Progenitor cell of endocrine pancreas (in vitro differentiated cells): ENCODE measurements at regions not wholly inside any gene's neighbourhood (a gene's known extent, or its start where the extent isn't known, plus 50 kb on each side); places are given as distances from the start of the nearest gene placed in this dataset.

ENCODE experiments used
- DNase-seq: peaks from one replicate; pipeline ENCODE4 v3.0.0; 2021; ENCODE audit warnings: low spot score; ENCODE audit not compliant: unreplicated experiment
- H3K27ac Mint-ChIP-seq: 2 replicates; pipeline ENCODE4 v1.8.0; 2021; ENCODE audit warnings: mild to moderate bottlenecking, moderate library complexity, mixed read lengths
- H3K27me3 Mint-ChIP-seq: 2 replicates; pipeline ENCODE4 v1.8.0; 2021; ENCODE audit warnings: mixed read lengths
- H3K36me3 Mint-ChIP-seq: 2 replicates; pipeline ENCODE4 v1.8.0; 2022; ENCODE audit warnings: mixed read lengths; ENCODE audit not compliant: insufficient read depth
- H3K4me1 Mint-ChIP-seq: 2 replicates; pipeline ENCODE4 v1.8.0; 2021; ENCODE audit warnings: low read depth, mixed read lengths
- H3K4me3 Mint-ChIP-seq: 2 replicates; pipeline ENCODE4 v1.8.0; 2021; ENCODE audit warnings: low read depth, mild to moderate bottlenecking, moderate library complexity, mixed read lengths
- H3K9me3 Mint-ChIP-seq: 2 replicates; pipeline ENCODE4 v1.8.0; 2021; ENCODE audit warnings: low read depth, mixed read lengths
- TF ChIP-seq, protein P1 (sequence below): fragments of 200-600 bp; sonication (generic); IDR thresholded peaks from one replicate; pipeline ENCODE4 v1.5.0; 2021; ENCODE audit warnings: antibody characterized with exemption, mild to moderate bottlenecking; ENCODE audit not compliant: unreplicated experiment

DNA sequence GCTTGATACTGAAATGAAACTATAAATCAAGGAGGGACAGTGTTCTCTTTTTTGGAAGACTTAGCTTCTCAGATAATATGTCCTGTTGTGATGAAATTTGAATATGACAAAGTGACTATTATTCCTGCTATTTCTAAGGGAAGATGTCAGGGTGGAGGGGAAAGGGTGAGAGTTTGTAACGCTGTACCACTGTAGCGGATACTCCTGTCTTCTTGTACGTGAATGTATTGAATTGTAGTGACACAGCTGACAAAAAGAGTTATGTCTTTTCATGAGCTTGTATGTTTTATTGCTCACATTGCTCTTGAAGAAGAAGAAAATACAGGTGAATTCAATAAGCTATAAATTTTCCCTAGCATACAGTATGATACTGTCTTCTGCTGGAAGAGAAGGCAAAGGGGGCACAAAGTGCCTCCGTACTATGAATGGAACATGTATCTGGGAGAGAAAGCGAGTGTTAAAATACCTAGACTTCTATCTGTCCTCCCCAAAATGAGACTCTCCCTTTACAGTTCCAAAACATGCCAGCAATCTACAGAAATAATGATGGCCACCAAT lies 538.5 kb upstream of the LRRC4C start:
- no peak overlapping the region for H3K27ac Mint-ChIP-seq
- TF ChIP-seq, protein P1, sequence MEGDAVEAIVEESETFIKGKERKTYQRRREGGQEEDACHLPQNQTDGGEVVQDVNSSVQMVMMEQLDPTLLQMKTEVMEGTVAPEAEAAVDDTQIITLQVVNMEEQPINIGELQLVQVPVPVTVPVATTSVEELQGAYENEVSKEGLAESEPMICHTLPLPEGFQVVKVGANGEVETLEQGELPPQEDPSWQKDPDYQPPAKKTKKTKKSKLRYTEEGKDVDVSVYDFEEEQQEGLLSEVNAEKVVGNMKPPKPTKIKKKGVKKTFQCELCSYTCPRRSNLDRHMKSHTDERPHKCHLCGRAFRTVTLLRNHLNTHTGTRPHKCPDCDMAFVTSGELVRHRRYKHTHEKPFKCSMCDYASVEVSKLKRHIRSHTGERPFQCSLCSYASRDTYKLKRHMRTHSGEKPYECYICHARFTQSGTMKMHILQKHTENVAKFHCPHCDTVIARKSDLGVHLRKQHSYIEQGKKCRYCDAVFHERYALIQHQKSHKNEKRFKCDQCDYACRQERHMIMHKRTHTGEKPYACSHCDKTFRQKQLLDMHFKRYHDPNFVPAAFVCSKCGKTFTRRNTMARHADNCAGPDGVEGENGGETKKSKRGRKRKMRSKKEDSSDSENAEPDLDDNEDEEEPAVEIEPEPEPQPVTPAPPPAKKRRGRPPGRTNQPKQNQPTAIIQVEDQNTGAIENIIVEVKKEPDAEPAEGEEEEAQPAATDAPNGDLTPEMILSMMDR: no peak

DNA sequence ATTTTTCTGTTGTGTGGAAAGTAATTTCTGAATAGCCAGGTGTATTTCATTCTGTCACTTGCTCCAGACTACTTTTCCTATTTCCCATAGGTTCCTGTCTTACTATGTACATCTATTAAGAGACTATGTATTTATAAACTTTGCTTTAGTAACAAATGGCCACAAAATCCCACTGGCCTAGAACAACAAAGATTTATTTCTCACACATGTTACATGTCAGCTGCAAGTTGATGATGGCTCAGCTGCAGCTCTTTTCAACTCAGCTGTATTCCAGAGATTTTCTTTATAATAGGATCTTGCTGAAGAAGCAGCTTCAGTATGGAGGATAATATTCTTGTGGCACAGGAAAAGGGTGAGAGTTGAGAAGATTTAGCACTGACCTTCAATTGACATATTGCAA lies 539.6 kb upstream of the LRRC4C start:
- TF ChIP-seq, protein P1: no peak
- H3K27ac Mint-ChIP-seq: no peak overlapping the region
- no peaks in the 10 kb centered on the region for H3K9me3 Mint-ChIP-seq
- no peaks in the 10 kb centered on the region for H3K36me3 Mint-ChIP-seq
- no peak for DNase-seq
- no peaks in the 10 kb centered on the region for H3K4me1 Mint-ChIP-seq
- no peaks in the 10 kb centered on the region for H3K27me3 Mint-ChIP-seq
- no peak overlapping the region for H3K4me3 Mint-ChIP-seq

More for the DNA sequence above, 538.5 kb upstream of the LRRC4C start:
- Mint-ChIP-seq H3K4me1 (no peaks in the 10 kb centered on the region), H3K9me3 (no peaks in the 10 kb centered on the region), H3K4me3 (no peak overlapping the region), H3K36me3 (no peaks in the 10 kb centered on the region), H3K27me3 (no peaks in the 10 kb centered on the region)
- DNase-seq: no peak

DNA sequence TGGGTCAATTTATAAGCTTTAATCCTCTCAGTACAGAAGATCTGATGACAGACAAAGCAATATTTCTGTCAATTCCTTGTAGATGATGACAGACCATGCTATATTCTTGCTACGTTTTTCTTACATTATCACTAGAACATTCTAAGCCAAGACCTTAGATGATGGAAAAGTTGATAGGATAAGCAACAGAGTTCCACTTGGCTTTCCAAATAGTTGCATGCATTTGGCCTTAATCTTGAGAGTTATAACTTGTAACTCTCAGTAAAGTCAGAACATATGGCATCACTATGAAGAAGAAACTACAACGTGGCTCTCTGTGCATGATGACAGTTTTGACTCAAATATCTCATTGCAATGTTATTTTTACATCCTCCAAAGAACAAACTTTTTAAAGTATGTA lies 544.3 kb upstream of the LRRC4C start:
- H3K4me1 Mint-ChIP-seq: peaks cover 1% of the 10 kb centered on the region
- no peak overlapping the region for H3K4me3 Mint-ChIP-seq
- no peaks in the 10 kb centered on the region for H3K36me3 Mint-ChIP-seq
- DNase-seq: no peak
- H3K9me3 Mint-ChIP-seq: no peaks in the 10 kb centered on the region
- H3K27ac Mint-ChIP-seq: no peak overlapping the region
- no peaks in the 10 kb centered on the region for H3K27me3 Mint-ChIP-seq
- TF ChIP-seq, protein P1: no peak

DNA sequence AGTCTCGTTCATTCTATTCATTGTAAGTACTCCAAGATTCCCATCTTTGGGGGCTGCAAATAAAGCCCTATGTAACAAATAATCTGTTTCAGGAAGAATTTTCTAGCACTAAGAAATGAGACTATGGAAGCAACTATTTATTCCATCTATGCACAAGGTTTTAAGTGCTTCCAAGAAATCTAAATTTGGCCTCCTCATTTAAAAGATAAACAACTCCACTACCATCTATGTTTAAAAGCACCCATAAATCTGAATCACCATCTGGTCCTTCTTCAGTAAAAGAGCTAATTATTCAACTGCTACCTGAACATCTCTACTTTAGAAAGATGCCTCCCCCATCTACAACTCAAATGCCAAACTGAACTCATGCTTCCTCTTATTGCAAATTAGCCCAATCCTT lies 547.3 kb upstream of the LRRC4C start:
- DNase-seq: no peak
- TF ChIP-seq, protein P1: no peak
- no peak overlapping the region for H3K27ac Mint-ChIP-seq
- no peaks in the 10 kb centered on the region for H3K9me3 Mint-ChIP-seq
- H3K27me3 Mint-ChIP-seq: no peaks in the 10 kb centered on the region
- H3K4me3 Mint-ChIP-seq: no peak overlapping the region
- no peaks in the 10 kb centered on the region for H3K36me3 Mint-ChIP-seq
- peaks cover 1% of the 10 kb centered on the region for H3K4me1 Mint-ChIP-seq

DNA sequence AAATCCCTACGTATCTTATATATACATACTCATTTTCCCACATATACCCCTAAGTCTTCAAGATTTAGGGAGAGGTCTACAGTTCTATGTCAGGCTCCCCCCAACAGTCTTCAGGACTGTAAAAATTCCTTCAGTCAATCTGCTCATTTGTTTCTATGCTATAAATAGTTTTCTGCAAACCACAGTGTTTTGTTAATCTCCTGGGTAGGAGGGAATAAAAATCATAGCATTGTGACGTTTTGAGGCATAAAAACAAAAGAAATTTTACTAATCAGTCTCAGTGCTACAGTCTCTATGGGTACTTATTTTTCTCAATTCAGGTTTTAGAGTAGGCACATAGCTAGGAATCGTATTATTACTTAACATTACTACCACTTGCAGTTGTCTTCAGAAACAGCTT lies 552.8 kb upstream of the LRRC4C start:
- H3K9me3 Mint-ChIP-seq: no peaks in the 10 kb centered on the region
- H3K27me3 Mint-ChIP-seq: no peaks in the 10 kb centered on the region
- DNase-seq: no peak
- H3K4me1 Mint-ChIP-seq: peaks cover 1% of the 10 kb centered on the region
- H3K4me3 Mint-ChIP-seq: no peak overlapping the region
- no peaks in the 10 kb centered on the region for H3K36me3 Mint-ChIP-seq
- H3K27ac Mint-ChIP-seq: no peak overlapping the region
- TF ChIP-seq, protein P1: no peak
